DOHH2 (cell line): ENCODE measurements at regions not wholly inside any gene's neighbourhood (a gene's known extent, or its start where the extent isn't known, plus 50 kb on each side); places are given as distances from the start of the nearest gene placed in this dataset.

Experiments used
- H3F3A ChIP-seq: fragments of 200-600 bp; sonication (generic), shearing (Covaris generic); 2 replicates; pipeline ENCODE4 v1.6.0; 2016; ENCODE audit warnings: antibody characterized with exemption, mild to moderate bottlenecking; ENCODE audit not compliant: control insufficient read depth, insufficient read depth
- H3K27ac ChIP-seq: fragments of 200-600 bp; sonication (generic); 2 replicates; pipeline ENCODE4 v1.5.1; 2014; ENCODE audit warnings: low read depth, mild to moderate bottlenecking, low read length, moderate library complexity
- H3K27me3 ChIP-seq: fragments of 200-600 bp; sonication (generic); 2 replicates; pipeline ENCODE4 v1.6.1; 2014; ENCODE audit warnings: mild to moderate bottlenecking, low read length, mixed read lengths; ENCODE audit not compliant: control insufficient read depth
- H3K36me3 ChIP-seq: fragments of 200-600 bp; sonication (generic); 2 replicates; pipeline ENCODE4 v1.6.1; 2014; ENCODE audit warnings: mild to moderate bottlenecking, low read length, moderate library complexity, mixed read lengths; ENCODE audit not compliant: control insufficient read depth
- H3K4me1 ChIP-seq: fragments of 200-600 bp; sonication (generic); 2 replicates; pipeline ENCODE4 v1.6.1; 2014; ENCODE audit warnings: mild to moderate bottlenecking, low read length, mixed read lengths; ENCODE audit not compliant: control insufficient read depth
- H3K4me2 ChIP-seq: fragments of 200-600 bp; sonication (generic); 2 replicates; pipeline ENCODE4 v1.6.0; 2014; ENCODE audit warnings: mild to moderate bottlenecking, low read length, moderate library complexity
- H3K4me3 ChIP-seq: fragments of 200-600 bp; sonication (generic); 2 replicates; pipeline ENCODE4 v1.5.1; 2014; ENCODE audit warnings: mild to moderate bottlenecking, low read length, mixed read lengths
- H3K79me2 ChIP-seq: fragments of 200-600 bp; sonication (generic); 2 replicates; pipeline ENCODE4 v1.6.1; 2014; ENCODE audit warnings: mild to moderate bottlenecking, low read length, mixed read lengths; ENCODE audit not compliant: control insufficient read depth
- H3K9me2 ChIP-seq: fragments of 200-600 bp; sonication (generic); replicated peaks from 2 replicates; pipeline ENCODE4 v1.6.1; 2014; ENCODE audit warnings: mild to moderate bottlenecking, low read length, mixed read lengths; ENCODE audit not compliant: control insufficient read depth
- H3K9me3 ChIP-seq: fragments of 200-600 bp; sonication (generic); 2 replicates; pipeline ENCODE4 v1.6.1; 2014; ENCODE audit warnings: antibody characterized with exemption, low read length, mixed read lengths; ENCODE audit not compliant: control insufficient read depth, insufficient read depth
- H4K20me1 ChIP-seq: fragments of 200-600 bp; sonication (generic); 2 replicates; pipeline ENCODE4 v1.6.0; 2014; ENCODE audit warnings: low read depth, mild to moderate bottlenecking, antibody characterized with exemption, low read length, moderate library complexity; ENCODE audit not compliant: control insufficient read depth, insufficient read depth
- EZH2phosphoT487 ChIP-seq: fragments of 200-600 bp; sonication (generic); IDR thresholded peaks from 2 replicates; pipeline ENCODE4 v1.6.1; 2017; ENCODE audit warnings: borderline replicate concordance, mild to moderate bottlenecking, antibody characterized with exemption, low read length, moderate library complexity, mixed read lengths
- TF ChIP-seq, protein P1 (sequence below): fragments of 200-600 bp; sonication (generic); IDR thresholded peaks from one replicate; pipeline ENCODE4 v1.5.1; 2014; ENCODE audit warnings: antibody characterized with exemption, mild to moderate bottlenecking, low read depth, low read length; ENCODE audit not compliant: poor library complexity, severe bottlenecking

- Histone ChIP-seq H3K79me2 (no peaks in the 10 kb centered on the region), H3F3A (no peaks in the 10 kb centered on the region), H3K4me1 (no peaks in the 10 kb centered on the region), H3K27me3 (no peaks in the 10 kb centered on the region), H3K36me3 (no peaks in the 10 kb centered on the region), H3K4me3 (no peak overlapping the region), H3K9me2 (no peaks in the 10 kb centered on the region), H3K27ac (no peak overlapping the region), H3K4me2 (no peak overlapping the region), H4K20me1 (no peaks in the 10 kb centered on the region), H3K9me3 (no peaks in the 10 kb centered on the region)
- TF ChIP-seq EZH2phosphoT487, result no peak
Measured at GRCh38 chr4:162239992-162240769, 76.4 kb upstream of the FSTL5 start.

DNA sequence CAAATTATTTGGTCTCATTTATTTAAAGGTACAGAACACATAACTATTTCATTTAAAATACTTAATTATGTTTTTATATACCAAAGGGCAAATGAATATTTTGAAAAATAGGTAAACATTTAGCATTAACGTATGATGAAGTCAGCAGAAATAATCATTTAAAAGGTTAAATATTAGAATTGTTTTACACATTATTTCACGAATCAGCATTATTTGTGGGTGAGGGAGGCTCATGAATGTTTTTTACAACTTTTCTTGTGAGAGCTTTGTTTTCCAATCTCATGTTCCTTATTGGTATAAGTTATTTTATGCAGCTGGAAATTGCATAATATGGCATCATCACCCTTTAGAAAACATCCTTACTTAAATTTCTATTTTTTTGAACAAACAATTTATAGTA, 73.9 kb upstream of the FSTL5 start:
- Histone ChIP-seq H3K9me2 (no peaks in the 10 kb centered on the region), H3K4me1 (no peaks in the 10 kb centered on the region), H3F3A (no peaks in the 10 kb centered on the region), H3K9me3 (no peaks in the 10 kb centered on the region), H4K20me1 (no peaks in the 10 kb centered on the region), H3K27ac (no peak overlapping the region), H3K27me3 (no peaks in the 10 kb centered on the region), H3K36me3 (no peaks in the 10 kb centered on the region), H3K4me2 (no peak overlapping the region), H3K4me3 (no peak overlapping the region), H3K79me2 (no peaks in the 10 kb centered on the region)
- TF ChIP-seq, protein P1, sequence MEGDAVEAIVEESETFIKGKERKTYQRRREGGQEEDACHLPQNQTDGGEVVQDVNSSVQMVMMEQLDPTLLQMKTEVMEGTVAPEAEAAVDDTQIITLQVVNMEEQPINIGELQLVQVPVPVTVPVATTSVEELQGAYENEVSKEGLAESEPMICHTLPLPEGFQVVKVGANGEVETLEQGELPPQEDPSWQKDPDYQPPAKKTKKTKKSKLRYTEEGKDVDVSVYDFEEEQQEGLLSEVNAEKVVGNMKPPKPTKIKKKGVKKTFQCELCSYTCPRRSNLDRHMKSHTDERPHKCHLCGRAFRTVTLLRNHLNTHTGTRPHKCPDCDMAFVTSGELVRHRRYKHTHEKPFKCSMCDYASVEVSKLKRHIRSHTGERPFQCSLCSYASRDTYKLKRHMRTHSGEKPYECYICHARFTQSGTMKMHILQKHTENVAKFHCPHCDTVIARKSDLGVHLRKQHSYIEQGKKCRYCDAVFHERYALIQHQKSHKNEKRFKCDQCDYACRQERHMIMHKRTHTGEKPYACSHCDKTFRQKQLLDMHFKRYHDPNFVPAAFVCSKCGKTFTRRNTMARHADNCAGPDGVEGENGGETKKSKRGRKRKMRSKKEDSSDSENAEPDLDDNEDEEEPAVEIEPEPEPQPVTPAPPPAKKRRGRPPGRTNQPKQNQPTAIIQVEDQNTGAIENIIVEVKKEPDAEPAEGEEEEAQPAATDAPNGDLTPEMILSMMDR, result no peak
- no peak for TF ChIP-seq EZH2phosphoT487

- no peaks in the 10 kb centered on the region for H4K20me1 ChIP-seq
- no peaks in the 10 kb centered on the region for H3K36me3 ChIP-seq
- no peaks in the 10 kb centered on the region for H3F3A ChIP-seq
- no peaks in the 10 kb centered on the region for H3K4me1 ChIP-seq
- H3K4me2 ChIP-seq, result no peak overlapping the region
- H3K27me3 ChIP-seq, result no peaks in the 10 kb centered on the region
- no peaks in the 10 kb centered on the region for H3K9me2 ChIP-seq
- TF ChIP-seq, protein P1, result no peak
- TF ChIP-seq EZH2phosphoT487, result no peak
- no peaks in the 10 kb centered on the region for H3K79me2 ChIP-seq
- H3K27ac ChIP-seq, result no peak overlapping the region
- H3K9me3 ChIP-seq, result no peaks in the 10 kb centered on the region
- no peak overlapping the region for H3K4me3 ChIP-seq
Measured at GRCh38 chr4:162234595-162234994, 70.8 kb upstream of the FSTL5 start.

- TF ChIP-seq EZH2phosphoT487, result no peak
- TF ChIP-seq, protein P1, result no peak
Measured at GRCh38 chr4:162232349-162232748, 68.5 kb upstream of the FSTL5 start.

More at GRCh38 chr4:162232349-162232748, 68.5 kb upstream of the FSTL5 start:
- Histone ChIP-seq H3K36me3 (no peaks in the 10 kb centered on the region), H3K4me2 (no peak overlapping the region), H3K9me2 (no peaks in the 10 kb centered on the region), H4K20me1 (no peaks in the 10 kb centered on the region), H3K4me1 (no peaks in the 10 kb centered on the region), H3K79me2 (no peaks in the 10 kb centered on the region), H3K27me3 (no peaks in the 10 kb centered on the region), H3K27ac (no peak overlapping the region), H3F3A (no peaks in the 10 kb centered on the region), H3K9me3 (no peaks in the 10 kb centered on the region), H3K4me3 (no peak overlapping the region)
